HCT116 (cell line): ENCODE measurements at regions not wholly inside any gene's neighbourhood (a gene's known extent, or its start where the extent isn't known, plus 50 kb on each side); places are given as distances from the start of the nearest gene placed in this dataset.

ENCODE experiments used
- ATAC-seq: fragments of 200-7000 bp; cut with Tn5 transposase; 2 replicates; pipeline ENCODE4 v1.9.1; 2020; ENCODE audit warnings: mild to moderate bottlenecking, moderate library complexity
- BruUV-seq: library from RNA; stranded (reverse); fragments of 400-500 nt; replicated peaks from 2 replicates; lab custom pipeline; 2021; lab: Mats Ljungman, UMichigan
- CTCF ChIA-PET: fragments of 300-600 bp; sonication (Branson Sonifier 250); formaldehyde crosslinking; loops from one replicate; lab custom pipeline; 2021; ENCODE audit warnings: antibody characterized with exemption; lab: Charles Lee
- POLR2A ChIA-PET: fragments of 300-600, 350-600 bp; sonication (Branson Sonifier 250); formaldehyde crosslinking; loops from one replicate; lab custom pipeline; 2021; ENCODE audit warnings: antibody characterized with exemption; lab: Charles Lee
- RAD21 ChIA-PET, 2 experiments: fragments of 300-600 bp; sonication (Branson Sonifier 250); formaldehyde crosslinking; loops; one replicate each; lab custom pipeline; 2023; ENCODE audit warnings: low total read pairs in 2 of 2; ENCODE audit not compliant: uncharacterized antibody in 2 of 2, unreplicated experiment in 2 of 2, low non-redundant PET in 1 of 2; lab: Charles Lee
- DNase-seq: peaks from one replicate; pipeline ENCODE4 v3.0.0-alpha.2; 2010; ENCODE audit warnings: low read depth, low spot score
- H2AFZ ChIP-seq: fragments of 200-600 bp; shearing (Covaris generic), sonication (generic); 2 replicates; pipeline ENCODE4 v1.6.1; 2017; ENCODE audit warnings: low read depth, mixed run types, mixed read lengths, antibody characterized with exemption, low read length; ENCODE audit not compliant: poor library complexity, severe bottlenecking
- H3K27ac ChIP-seq: 2 replicates; pipeline ENCODE4 v1.5.1; 2012; ENCODE audit warnings: low read depth, low read length
- H3K27me3 ChIP-seq: fragments of 200-600 bp; sonication (generic); 2 replicates; pipeline ENCODE4 v1.6.1; 2016; ENCODE audit warnings: mixed run types, low read length, mixed read lengths; ENCODE audit not compliant: insufficient read depth
- H3K36me3 ChIP-seq, 2 experiments: fragments of 200-500 bp in 1 of 2; fragments of 200-600 bp in 1 of 2; sonication (Bioruptor generic) in 1 of 2; sonication (generic) in 1 of 2; 2 replicates each; pipeline versions ENCODE4 v1.5.1 to v1.6.1; 2014 to 2016; ENCODE audit warnings: low read length in 2 of 2, inconsistent platforms in 1 of 2, mixed read lengths in 1 of 2, mixed run types in 1 of 2; ENCODE audit not compliant: insufficient read depth in 2 of 2, control insufficient read depth in 1 of 2
- H3K4me1 ChIP-seq, 2 experiments: fragments of 200-600 bp in 1 of 2; sonication (generic) in 1 of 2; 2 replicates each; pipeline versions ENCODE4 v1.5.1 to v1.6.1; 2012 to 2017; ENCODE audit warnings: low read length in 2 of 2, inconsistent platforms in 1 of 2, mild to moderate bottlenecking in 1 of 2, mixed read lengths in 1 of 2, mixed run types in 1 of 2, moderate library complexity in 1 of 2; ENCODE audit not compliant: insufficient read depth in 2 of 2, control insufficient read depth in 1 of 2
- H3K4me2 ChIP-seq: fragments of 200-600 bp; sonication (generic); 2 replicates; pipeline ENCODE4 v1.6.1; 2017; ENCODE audit warnings: mixed run types, low read length, mixed read lengths
- H3K4me3 ChIP-seq, 2 experiments: fragments of 200-600 bp in 1 of 2; sonication (generic) in 1 of 2; replicated peaks in 1 of 2; 2 replicates each; pipeline ENCODE4 v1.5.1; 2011 to 2016; ENCODE audit warnings: low read length in 2 of 2, control low read depth in 1 of 2, low read depth in 1 of 2, mild to moderate bottlenecking in 1 of 2, mixed read lengths in 1 of 2, mixed run types in 1 of 2
- H3K79me2 ChIP-seq: fragments of 200-600 bp; sonication (generic); 2 replicates; pipeline ENCODE4 v1.6.1; 2017; ENCODE audit warnings: mild to moderate bottlenecking, mixed run types, low read length, moderate library complexity, mixed read lengths; ENCODE audit not compliant: insufficient read depth
- H3K9ac ChIP-seq: fragments of 200-600 bp; sonication (generic); 2 replicates; pipeline ENCODE4 v1.6.1; 2016; ENCODE audit warnings: low read length, mixed read lengths
- H3K9me2 ChIP-seq: fragments of 200-600 bp; sonication (generic), shearing (Covaris generic); 2 replicates; pipeline ENCODE4 v1.6.1; 2017; ENCODE audit warnings: mixed run types, mild to moderate bottlenecking, moderate library complexity; ENCODE audit not compliant: insufficient read depth
- H3K9me3 ChIP-seq, 2 experiments: fragments of 200-500 bp in 1 of 2; fragments of 200-600 bp in 1 of 2; sonication (Bioruptor generic) in 1 of 2; sonication (generic) in 1 of 2; 2 replicates each; pipeline ENCODE4 v1.6.1; 2014 to 2017; ENCODE audit warnings: low read length in 2 of 2, mixed read lengths in 2 of 2, inconsistent platforms in 1 of 2, low read depth in 1 of 2, mild to moderate bottlenecking in 1 of 2, mixed run types in 1 of 2, moderate library complexity in 1 of 2; ENCODE audit not compliant: control insufficient read depth in 1 of 2, insufficient read depth in 1 of 2
- H4K20me1 ChIP-seq: fragments of 200-600 bp; sonication (generic), shearing (Covaris generic); 2 replicates; pipeline ENCODE4 v1.6.1; 2017; ENCODE audit warnings: mixed run types, mild to moderate bottlenecking, moderate library complexity; ENCODE audit not compliant: insufficient read depth
- CBX3 ChIP-seq: IDR thresholded peaks from 2 replicates; pipeline ENCODE4 v1.6.1; 2012; ENCODE audit warnings: low read depth
- EGR1 ChIP-seq: IDR thresholded peaks from 2 replicates; pipeline ENCODE4 v1.6.1; 2012; ENCODE audit warnings: low read depth
- ELF1 ChIP-seq: IDR thresholded peaks from 2 replicates; pipeline ENCODE4 v1.6.1; 2012; ENCODE audit warnings: low read depth, borderline replicate concordance
- EZH2 ChIP-seq: fragments of 200-600 bp; sonication (generic); IDR thresholded peaks from 2 replicates; pipeline ENCODE4 v1.6.1; 2017; ENCODE audit warnings: antibody characterized with exemption, mixed run types
- EZH2phosphoT487 ChIP-seq: fragments of 200-600 bp; IDR thresholded peaks from 2 replicates; pipeline ENCODE4 v1.6.1; 2018; ENCODE audit warnings: antibody characterized with exemption, borderline replicate concordance
- FOSL1 ChIP-seq: IDR thresholded peaks from 2 replicates; pipeline ENCODE4 v1.6.1; 2012; ENCODE audit warnings: low read depth
- JUND ChIP-seq: IDR thresholded peaks from 2 replicates; pipeline ENCODE4 v1.6.1; 2012
- MAX ChIP-seq: IDR thresholded peaks from 2 replicates; pipeline ENCODE4 v1.6.1; 2012
- POLR2A ChIP-seq: IDR thresholded peaks from 2 replicates; pipeline ENCODE4 v1.7.0; 2011; ENCODE audit warnings: borderline replicate concordance; ENCODE audit not compliant: insufficient read depth, insufficient read length; ENCODE audit errors: extremely low read depth
- POLR2AphosphoS5 ChIP-seq: IDR thresholded peaks from 2 replicates; pipeline ENCODE4 v1.6.1; 2011; ENCODE audit warnings: mild to moderate bottlenecking, low read depth, low read length, moderate library complexity
- TCF7L2 ChIP-seq: IDR thresholded peaks from 2 replicates; pipeline ENCODE4 v1.7.0; 2011; ENCODE audit warnings: borderline replicate concordance, inconsistent platforms; ENCODE audit not compliant: insufficient read depth, insufficient read length; ENCODE audit errors: extremely low read depth
- YY1 ChIP-seq: IDR thresholded peaks from 2 replicates; pipeline ENCODE4 v1.6.1; 2011; ENCODE audit warnings: low read length, low read depth, moderate library complexity, mild to moderate bottlenecking; ENCODE audit not compliant: insufficient replicate concordance; ENCODE audit errors: extremely low read depth
- ZNF274 ChIP-seq: fragments of 200-500 bp; sonication (Bioruptor generic); IDR thresholded peaks from 2 replicates; pipeline ENCODE4 v1.6.1; 2014; ENCODE audit warnings: mild to moderate bottlenecking, low read depth, low read length, inconsistent platforms
- intact Hi-C: fragments of 100-400 bp; cut with micrococcal nuclease; formaldehyde crosslinking; loops from 2 replicates; pipeline ENCODE4 v1.10.0; 2022

GRCh38 chrX:96387801-96388200 lies 296.8 kb upstream of the DIAPH2 start:
- no peak for TF ChIP-seq EZH2phosphoT487
- no TSS peak for BruUV-seq
- ChIA-PET RAD21 (no interaction called here), CTCF (no interaction called here), POLR2A (no interaction called here)
- Histone ChIP-seq H3K4me3 (no peak overlapping the region), H3K79me2 (no peaks in the 10 kb centered on the region), H3K4me2 (no peak overlapping the region), H3K27me3 (no peaks in the 10 kb centered on the region), H3K9me2 (no peaks in the 10 kb centered on the region), H3K9me3 (no peaks in the 10 kb centered on the region), H3K27ac (no peak overlapping the region), H2AFZ (no peak overlapping the region), H3K9ac (no peak overlapping the region), H3K36me3 (no peaks in the 10 kb centered on the region), H3K4me1 (no peaks in the 10 kb centered on the region), H4K20me1 (no peaks in the 10 kb centered on the region)
- intact Hi-C loops, result no loop called here
- ATAC-seq, result no peak
- DNase-seq, result no peak

- Histone ChIP-seq H3K36me3 (no peaks in the 10 kb centered on the region), H3K9me2 (no peaks in the 10 kb centered on the region), H3K27me3 (no peaks in the 10 kb centered on the region), H3K4me2 (no peak overlapping the region), H3K4me3 (no peak overlapping the region), H3K9ac (no peak overlapping the region), H3K9me3 (no peaks in the 10 kb centered on the region), H3K79me2 (no peaks in the 10 kb centered on the region), H3K27ac (no peak overlapping the region), H4K20me1 (no peaks in the 10 kb centered on the region), H3K4me1 (no peaks in the 10 kb centered on the region), H2AFZ (no peak overlapping the region)
- ATAC-seq (no peak), DNase-seq (no peak)
- intact Hi-C loops, result no loop called here
- BruUV-seq, result no TSS peak
- POLR2A ChIA-PET, result no interaction called here
- TF ChIP-seq CBX3 (no peak), JUND (no peak), TCF7L2 (no peak), YY1 (no peak), POLR2A (no peak), FOSL1 (no peak), EZH2 (no peak), ZNF274 (no peak), EZH2phosphoT487 (no peak), POLR2AphosphoS5 (no peak), EGR1 (no peak), ELF1 (no peak), MAX (no peak)
- RAD21 ChIA-PET, result no interaction called here
- CTCF ChIA-PET, result no interaction called here
Measured at GRCh38 chrX:96389281-96390047, 295.2 kb upstream of the DIAPH2 start.
